SH-SY5Y (cell line): ENCODE measurements at regions not wholly inside any gene's neighbourhood (a gene's known extent, or its start where the extent isn't known, plus 50 kb on each side); places are given as distances from the start of the nearest gene placed in this dataset.

Experiments
- GATA2 ChIP-seq: IDR thresholded peaks from 2 replicates; pipeline ENCODE4 v1.6.1; 2011; ENCODE audit warnings: mild to moderate bottlenecking, low read depth, low read length
- GATA3 ChIP-seq: IDR thresholded peaks from 2 replicates; pipeline ENCODE4 v1.6.1; 2011; ENCODE audit warnings: low read depth, mild to moderate bottlenecking, low read length, moderate library complexity

DNA sequence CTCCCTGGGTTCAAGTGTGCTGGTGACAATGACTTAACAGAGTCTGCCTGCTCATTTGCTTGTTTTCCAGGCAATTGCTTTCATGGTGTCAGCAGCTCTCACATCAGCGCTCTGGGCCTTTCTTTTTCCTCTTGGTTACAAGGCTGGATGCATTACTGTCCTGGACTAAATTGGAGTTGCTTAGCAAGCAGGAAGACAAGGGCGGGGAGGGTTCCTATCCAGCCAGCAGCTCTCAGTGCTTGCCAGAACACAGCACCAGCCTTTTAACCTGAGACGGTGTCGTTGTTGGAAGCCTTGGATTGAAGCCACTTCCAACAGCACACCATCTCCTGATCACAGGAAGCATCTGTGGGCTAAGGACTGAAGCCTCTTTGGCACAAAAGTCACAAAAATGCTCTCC lies 606.9 kb downstream of the CDH26 start:
- TF ChIP-seq GATA2 (no peak), GATA3 (no peak)
